KG1 (cell line): ENCODE measurements at regions not wholly inside any gene's neighbourhood (a gene's known extent, or its start where the extent isn't known, plus 50 kb on each side); places are given as distances from the start of the nearest gene placed in this dataset.
A peak's percentile ranks its signal among the peaks of the same experiment; 100 is the strongest.

Source experiments
- DNase-seq: peaks from one replicate; lab custom pipeline; 2025; lab: John Stamatoyannopoulos, UW

DNA sequence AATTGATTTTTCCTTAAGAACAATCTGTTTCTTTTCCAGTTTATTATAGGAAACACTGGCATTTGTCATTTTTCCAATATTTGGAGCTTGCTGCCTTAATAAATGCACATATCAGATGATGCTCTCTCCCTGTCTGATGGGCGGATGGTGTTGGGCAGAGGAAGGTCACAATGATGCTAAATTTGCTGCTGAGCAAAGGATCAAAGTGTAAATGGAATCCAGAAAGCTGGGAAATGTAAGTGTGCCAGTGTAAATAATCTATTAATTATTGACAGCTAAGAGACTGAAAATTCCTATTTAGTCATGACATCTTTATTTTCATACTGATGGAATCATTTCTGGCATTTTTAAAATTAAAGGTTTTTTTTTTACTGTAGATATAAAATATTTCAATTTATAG, 243.2 kb downstream of the PTBP2 start:
- no peak for DNase-seq

DNA sequence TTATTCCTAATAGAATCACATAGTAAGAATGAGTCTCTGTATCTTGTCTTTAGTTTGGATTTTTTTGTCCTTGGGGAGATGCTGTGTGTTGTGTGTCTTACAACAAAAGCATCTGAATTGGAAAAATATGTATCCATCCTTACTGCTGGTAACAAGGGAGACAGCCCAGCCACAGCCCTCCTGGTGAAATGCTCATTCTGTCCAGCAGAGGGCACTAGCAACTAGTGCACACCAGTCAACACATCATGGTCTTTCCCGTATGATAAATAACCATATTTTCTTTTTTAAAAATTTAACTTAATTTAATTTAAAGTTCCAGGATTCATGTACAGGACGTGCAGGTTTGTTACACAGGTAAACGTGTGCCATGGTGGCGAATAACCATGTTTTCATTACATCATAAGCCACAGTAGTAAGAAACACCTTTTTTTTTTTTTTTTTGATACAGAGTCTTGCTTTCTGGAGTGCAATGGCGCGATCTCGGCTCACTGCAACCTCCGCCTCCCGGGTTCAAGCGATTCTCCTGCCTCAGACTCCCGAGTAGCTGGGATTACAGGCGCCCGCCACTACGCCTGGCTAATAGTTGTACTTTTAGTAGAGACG, 245.1 kb downstream of the PTBP2 start:
- DNase-seq = peak; percentile 22

DNA sequence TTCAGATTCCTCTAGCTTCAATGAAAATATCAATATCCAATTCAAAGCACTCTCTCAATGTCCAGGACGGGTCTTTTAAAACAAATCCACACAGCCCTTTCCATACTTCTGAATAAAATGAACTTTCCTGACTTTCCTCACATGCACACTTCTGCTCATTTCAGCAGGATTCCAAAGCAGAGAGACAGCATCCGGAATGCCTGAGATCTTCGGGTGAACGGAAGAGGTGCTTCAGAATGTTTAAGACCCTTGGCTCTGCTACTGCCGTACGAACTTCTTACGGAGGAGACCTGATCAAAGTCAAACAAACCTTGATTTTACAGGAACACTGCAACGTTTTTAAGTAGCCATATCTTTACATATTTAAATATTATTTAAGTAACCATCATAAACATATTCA, 245.7 kb downstream of the PTBP2 start:
- no peak for DNase-seq

DNA sequence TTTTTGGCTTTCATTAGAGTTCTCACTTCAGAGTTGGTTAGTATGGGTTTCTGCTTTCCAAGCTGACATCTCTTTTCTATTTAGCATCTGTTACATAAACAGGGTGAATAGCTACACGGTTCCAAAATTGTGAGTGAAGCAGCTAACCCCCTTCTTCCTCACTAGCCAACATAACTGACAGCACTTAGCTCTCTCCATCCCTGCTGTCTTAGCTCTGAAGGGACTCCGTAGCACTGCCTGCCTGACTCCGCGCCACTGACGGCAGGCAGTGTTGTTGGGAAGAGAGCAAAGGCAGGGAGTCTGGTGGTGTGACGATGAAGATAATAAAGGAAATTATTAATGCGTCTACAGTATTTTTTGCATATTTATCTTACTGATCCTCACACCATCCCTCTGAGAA, 247.0 kb downstream of the PTBP2 start:
- DNase-seq = no peak

DNA sequence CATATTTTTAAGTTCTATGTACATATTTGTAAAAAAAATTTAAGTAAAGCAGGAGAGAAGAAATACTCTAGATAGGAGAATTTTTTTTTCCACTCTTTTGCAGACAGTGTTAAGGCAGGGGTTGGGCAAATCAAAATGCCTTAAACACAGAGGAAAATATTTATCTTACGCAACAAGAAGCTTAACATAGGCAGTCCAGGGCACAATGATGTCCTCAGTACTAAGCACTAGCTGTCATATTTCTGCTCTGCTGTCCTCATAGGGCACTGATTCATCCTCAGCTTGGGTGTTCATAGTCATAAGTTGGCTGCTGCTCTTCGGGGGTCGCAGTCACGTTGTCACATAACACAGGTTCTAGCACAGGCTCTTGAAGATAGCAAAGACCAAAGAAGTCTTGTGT, 247.4 kb downstream of the PTBP2 start:
- no peak for DNase-seq

DNA sequence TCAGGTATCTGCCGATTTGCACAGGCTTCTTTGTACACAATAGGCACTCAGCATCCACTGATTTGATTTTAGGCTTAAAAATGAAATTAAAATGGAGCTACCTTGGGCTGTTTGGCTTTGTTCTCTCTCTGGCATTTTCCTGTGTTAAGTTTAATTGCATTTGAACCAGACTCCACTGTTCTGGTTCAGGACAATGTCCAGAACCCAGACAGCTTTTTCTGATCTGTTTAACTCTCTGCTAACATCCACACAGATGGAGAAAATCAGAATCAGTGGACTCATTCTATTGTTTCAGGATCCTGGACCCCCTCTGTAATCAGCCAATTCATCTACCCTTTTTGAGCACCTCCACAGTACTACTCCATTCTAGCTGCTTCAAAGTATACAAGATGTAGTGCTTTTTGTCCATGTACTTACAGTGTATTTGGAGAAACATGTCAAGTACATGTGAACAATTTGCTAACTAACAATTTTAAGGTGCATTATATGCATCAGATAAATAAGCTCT, 248.1 kb downstream of the PTBP2 start:
- DNase-seq = no peak

DNA sequence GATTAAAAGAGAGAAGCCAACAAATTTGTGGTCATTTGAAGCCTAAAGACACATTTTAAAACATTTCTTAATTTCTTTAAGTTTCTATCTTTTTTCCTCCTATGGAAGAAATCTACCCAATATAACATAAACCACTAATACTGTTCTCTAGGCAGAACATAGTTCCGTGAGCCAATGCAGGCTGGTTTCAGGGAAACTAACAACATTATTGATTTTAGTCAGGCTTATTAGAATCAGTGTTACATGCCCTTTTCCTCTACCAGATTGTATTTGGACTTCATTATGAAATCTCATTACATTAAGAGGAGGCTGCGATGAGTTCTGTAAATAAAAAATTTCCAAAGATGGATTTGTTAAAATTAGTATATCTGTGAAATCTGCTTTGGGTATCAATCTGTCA, 249.9 kb downstream of the PTBP2 start:
- DNase-seq = no peak

DNA sequence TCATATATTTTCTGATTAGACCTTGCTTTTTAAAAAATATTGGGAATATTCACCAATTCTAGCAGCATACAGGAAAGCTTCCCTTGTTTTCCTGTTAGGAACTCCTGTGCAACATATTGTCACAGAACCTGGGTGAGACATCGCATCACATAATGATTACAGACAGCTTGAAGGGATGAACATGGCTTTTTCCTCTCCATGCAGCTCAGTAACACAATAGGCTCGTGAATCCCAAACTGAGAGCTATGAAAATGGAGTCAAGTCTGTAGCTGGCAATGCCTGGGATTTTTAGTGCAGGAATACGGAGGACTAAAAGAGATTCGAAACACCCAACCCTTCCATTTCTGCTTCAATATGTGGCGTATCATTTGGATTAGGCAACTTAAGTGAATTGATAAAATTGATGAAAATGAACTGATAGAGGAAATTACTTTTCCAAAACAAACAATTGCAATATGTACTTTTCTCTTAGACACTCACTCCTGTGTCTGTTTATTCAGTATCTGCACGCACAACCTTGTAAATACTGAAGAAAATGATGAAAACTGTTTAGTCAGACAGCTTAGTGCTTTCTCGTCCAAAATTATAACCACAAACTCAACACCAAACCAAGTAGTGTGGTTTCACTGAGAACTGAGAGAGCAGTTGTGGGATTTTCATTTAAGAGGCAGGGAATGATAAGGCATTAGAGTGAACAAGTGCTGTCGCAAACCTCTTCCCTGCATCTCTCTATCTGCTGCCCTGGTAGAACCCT, 250.4 kb downstream of the PTBP2 start:
- no peak for DNase-seq

DNA sequence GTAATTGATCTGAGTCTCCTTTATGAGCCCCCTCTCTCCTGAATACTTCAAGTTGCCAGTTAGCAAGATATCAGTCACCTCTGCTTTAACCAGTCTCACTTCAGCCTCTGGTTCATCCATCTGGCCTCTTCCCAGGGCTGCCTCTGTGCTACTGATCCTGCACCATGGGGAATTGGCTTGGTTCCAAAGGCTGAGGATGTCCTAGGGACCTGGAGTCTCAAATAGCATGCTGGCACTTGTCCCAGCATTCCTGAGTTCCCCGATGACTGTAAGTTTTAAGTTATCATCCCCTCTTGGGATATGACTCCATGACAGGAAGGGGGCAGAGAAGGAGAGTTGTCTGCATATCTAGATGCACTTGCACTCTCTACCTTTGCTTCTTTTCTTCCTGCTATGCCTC, 252.0 kb downstream of the PTBP2 start:
- no peak for DNase-seq

DNA sequence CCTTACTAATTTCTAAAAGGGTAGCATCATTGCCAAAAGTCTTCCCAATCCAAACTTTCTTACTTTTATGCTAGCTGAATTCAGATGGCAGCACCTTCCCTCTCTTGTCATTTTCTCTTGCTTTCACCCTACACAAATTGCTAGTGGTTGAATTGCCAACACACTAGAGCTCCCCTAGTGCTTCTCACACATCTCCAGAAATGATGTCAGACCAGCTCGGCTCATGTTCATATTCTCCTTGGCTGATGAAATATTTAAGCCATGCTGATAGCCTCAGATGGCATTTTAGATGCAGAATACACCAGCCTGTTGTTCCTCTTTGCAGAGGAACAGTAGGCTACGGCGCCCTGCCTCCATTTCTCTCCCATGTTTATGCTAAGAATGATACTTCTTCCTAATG, 256.9 kb downstream of the PTBP2 start:
- DNase-seq = no peak

DNA sequence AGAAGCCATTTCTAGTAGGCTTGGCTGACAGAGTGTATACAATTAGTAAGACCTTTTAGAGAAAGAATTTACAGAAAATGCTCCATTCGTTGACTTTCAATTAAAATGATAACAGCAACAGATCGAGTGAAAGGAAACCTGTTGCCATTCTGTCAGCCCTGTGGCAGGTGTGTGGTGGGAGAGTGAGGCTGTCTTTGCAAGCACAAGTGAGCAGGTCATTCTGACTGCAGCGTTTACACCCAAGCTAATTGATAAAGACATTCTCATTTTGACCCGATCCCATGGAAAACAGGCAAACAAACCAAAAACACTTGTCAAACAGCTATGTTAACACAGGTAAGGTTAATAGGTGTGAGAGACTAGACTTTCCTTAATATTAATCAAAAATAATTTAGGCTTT, 257.3 kb downstream of the PTBP2 start:
- no peak for DNase-seq

DNA sequence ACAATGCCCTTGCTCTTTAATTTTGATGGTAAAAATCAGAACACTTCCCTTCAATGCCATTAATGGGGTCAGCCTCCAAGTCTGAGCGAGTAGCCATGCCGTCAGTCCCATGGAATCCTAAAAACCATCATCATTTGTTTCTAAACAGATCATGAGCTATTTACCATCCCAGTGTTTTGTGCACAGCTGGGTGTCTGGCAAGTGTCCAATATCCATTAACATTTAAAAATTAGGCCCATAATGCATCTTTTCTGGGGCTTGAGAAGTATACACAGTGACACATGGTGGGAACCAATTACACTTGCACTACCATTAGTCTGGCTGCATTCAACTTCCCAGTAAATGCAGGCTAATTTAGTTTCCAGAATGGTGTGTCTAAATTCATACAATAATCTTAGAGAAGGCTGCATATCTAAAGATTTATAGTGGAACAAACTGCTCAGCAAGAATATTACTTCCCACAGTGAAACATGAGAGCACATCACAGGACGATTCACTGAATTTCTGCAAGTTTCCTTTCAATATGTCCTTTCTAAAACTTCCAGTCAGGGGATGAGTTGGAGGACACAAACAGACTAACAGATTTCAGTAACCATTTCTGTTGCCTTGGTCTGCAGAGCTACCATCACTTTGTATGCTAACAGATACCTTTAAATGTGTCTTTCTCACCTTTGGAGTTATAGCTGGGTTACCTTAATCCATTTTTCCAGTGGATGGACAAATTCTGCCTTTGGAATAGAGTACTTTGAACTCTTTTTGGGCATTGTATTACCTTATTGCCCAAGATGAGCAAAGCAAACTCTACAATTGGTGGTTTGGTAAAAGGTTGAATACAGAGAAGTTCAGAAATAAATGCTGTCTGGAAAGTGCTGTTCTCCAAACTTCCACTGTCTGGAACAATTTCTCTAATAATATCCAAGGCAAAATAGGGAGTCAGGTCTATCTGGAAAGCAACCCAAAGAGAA, 258.0 kb downstream of the PTBP2 start:
- DNase-seq = no peak

DNA sequence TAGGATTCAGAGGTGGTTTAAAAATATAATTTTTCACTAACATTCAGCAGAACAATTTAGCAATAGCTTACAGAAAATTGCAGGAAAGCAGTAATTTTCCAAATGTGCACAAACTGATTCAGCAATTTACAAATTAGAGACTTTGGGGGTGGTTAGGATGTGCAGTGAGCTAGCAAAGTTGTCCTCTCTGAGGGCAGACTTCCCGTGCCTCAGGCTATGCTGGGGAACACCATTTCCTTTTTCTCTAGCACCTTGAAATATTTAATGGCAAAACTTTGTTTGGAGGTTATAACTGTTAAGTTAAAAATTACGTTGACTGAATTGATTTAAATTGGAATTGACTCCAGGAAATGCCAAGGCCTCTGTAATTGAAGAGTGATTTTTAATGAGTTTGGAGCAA, 258.9 kb downstream of the PTBP2 start:
- no peak for DNase-seq

DNA sequence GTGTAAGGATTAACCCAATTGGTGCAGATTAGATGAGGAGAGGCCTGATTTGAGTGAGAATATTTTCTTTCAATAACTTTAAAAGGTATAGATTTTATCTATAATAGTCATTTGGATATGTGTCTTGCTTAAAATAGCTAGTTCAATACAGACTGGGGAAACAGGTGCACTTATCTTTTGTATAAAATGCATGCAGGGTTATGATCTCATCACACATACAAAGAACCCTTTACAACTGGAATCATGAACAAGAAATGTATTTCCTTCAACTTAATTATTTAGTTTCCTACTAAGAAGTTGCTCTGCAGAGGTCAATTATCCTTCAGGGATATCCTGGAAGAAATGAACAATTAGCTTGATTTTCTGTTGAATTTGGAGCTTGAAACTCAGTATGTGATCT, 259.6 kb downstream of the PTBP2 start:
- no peak for DNase-seq

DNA sequence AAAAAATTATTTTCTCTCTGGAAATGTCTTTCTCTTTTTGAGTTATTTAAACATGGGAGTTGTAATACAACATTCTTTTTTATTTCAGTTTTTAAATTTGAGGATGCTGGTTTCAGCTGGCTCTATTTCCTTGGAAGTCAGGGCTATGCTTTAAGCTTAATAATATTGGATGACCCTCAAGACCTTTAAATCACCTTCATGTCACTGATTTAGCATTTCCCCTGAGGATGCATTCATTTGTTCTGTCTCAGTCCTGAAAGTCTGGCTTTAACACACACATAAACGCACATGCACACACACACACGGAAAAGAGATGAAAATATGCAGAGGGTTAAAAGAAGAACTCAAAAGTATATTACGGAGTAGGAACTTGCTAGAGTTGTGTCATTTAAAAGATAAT, 260.5 kb downstream of the PTBP2 start:
- no peak for DNase-seq

DNA sequence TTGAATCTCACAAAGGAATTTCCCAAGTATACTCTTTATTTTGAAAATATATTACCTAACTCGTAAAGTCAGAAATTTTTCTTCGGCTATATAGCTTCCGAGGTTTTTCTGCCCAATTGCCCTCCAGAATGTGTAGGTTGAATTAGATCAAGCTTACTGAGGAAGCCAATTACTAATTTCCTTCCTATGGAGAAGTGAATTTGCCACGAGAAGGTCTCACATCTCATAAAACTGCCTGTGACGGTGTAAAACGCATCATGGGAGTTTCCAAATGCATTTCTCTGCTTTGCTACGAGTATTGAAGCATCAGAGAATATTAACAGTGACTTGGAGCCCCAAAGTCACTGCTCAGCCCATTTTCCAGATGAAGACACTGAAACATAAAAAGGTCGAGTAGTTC, 262.3 kb downstream of the PTBP2 start:
- DNase-seq = no peak

DNA sequence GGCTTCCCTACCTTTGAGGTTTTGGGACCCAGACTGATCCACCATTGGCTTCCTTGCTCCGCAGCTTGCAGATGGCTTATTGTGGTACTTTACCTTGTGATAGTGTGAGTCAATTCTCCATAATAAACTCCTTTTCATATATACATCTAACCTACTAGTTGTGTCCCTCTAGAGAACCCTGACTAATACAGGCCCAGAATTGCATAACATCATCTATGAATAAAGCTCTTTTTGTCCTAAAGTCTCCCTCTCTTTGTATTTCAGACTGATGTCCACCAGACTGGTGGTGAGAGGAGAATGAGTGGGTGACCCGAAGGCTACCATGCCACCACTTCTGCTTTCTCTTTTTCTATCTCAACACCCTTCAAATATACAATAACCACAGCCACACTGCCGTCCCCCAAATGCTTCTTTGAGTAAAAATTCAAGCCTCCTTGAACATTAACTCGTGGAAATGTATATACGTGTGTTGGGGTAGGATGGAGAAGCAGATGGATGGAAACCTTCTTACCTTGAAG, 265.7 kb downstream of the PTBP2 start:
- no peak for DNase-seq

DNA sequence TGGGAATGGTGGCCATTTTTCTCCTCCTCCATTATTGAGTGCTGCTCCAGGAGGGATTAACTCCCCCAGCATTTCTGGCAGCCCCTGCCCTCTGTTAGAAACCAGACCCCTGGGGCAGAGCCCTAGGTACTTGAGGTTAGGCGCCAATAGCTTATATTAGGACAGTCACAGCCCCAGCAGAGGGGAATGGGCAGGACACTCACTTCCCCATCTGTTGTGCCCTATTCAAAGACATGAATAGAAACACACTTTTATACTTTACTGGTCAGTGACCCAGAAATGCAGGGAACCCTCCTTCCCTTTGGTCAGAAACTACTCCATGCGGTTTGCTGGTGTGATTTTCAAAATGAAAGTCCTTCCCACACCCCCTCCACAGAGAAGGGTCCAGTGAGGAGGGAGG, 267.7 kb downstream of the PTBP2 start:
- no peak for DNase-seq

DNA sequence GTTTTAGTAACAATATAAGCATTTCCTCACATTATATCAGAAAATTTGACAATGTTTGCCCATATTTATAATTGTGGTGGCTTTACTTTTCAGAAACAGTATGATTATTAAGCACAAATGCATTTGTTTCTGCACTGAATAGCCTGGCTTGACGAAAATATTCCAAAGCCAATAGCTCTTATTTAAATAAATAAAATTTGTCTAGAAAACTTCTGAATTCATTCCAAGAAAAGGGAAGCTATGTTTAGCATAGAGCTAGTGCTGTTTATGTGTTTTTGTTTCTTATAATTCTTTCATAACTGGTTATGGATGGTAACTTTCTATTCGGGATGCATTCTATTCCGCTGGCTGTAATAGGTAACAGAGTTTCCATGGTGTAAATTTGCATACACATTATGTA, 268.6 kb downstream of the PTBP2 start:
- no peak for DNase-seq

DNA sequence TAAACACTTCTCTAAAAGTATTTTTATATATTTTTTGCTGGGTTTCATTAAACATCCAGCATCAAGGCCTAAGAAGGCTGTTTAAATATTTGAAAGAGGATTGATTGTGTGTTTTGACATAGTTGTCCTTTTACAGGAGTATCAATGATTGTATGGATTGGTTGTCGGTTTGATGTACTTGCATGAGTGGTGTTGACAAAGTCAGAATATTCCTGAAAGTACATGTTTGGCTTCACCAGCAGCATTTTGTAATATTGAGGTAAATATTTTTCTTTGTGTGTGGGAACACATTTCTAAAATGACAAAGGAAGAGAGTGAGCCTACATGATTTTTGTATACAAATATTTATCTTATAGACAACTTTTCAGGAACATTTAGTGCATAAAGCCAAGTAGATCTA, 269.7 kb downstream of the PTBP2 start:
- no peak for DNase-seq

DNA sequence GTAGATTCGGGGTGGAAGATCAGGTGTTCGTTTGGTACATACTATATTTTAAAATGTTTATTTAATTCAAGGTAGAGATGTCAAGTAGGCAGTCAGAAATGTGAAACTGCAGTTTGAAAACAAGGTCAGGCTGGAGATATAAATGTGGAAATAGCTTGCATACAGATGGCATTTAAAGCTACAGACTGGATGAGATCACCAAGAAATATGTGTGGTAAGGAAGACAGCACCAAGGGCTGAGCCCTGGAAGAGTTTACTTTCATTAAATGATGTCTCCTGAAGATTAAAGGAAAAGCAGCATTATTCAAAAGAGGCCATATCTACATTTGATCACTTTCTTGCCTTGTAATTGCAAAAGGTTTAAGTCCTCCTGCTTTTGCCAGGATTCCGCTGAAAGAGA, 271.3 kb downstream of the PTBP2 start:
- no peak for DNase-seq

DNA sequence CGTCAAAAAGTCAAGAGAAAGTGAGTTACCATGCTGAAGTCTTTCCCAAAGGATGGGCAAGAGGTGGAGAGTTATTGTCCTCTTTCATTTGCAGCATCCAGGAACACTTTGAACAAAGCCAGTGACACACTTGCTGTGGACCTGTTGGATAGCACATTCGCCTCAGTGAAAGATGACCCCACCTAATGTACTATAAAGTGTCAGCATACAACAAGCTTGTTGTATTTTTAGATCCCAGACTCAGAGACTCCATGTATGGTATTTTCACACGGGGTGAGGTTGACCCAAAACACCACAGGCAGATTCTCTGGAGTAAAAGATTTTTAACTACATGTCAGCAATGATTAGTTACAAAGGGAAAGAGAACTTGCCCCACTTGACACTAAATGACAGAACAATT, 273.8 kb downstream of the PTBP2 start:
- no peak for DNase-seq

DNA sequence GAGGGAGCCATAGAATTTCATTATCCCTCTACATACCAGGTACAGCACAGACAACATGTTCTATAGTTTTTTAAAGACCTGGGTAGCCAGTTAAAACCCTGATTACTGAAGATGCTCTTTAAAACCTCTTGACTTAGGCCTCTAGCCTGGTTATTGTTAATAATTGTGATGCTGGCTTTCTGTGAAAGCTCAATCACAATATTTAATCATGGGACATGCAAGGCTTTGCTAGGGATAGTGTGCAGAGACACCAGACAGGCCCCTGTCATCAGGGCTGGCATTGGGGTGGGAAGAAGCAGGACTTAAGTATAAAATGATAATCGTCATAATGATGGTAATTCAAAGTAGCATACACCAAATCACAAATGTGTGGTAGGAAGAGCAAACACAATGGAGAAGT, 274.4 kb downstream of the PTBP2 start:
- DNase-seq = no peak
